HG02588 (cell line): ENCODE measurements at regions not wholly inside any gene's neighbourhood (a gene's known extent, or its start where the extent isn't known, plus 50 kb on each side); places are given as distances from the start of the nearest gene placed in this dataset.

ENCODE experiments used
- ATAC-seq: cut with Tn5 transposase; IDR thresholded peaks from one replicate; pipeline ENCODE4 v1.9.1; 2021; ENCODE audit warnings: mild to moderate bottlenecking, moderate library complexity; ENCODE audit not compliant: unreplicated experiment

- no peak for ATAC-seq
Measured at GRCh38 chr15:100809587-100809986, 70.0 kb upstream of the ALDH1A3 start.

DNA sequence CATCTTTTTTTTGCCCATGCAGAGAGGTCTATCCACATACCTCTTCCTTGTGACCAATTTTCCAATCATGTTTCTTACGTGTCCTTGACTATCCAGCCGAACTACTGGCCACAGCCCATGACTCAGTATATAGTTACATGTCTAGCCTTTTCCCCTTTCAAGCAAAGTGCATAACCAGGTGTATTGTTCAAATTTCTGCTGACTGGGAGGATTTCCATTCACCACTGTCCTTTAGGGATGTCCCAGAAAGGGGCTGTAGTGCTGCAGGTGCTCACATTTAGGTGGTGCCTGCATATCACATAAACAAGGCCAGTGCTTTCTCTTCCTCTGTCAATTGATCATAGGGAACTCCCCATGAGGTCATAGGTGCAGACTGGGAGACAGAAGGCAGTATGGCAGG lies 69.4 kb upstream of the ALDH1A3 start:
- no peak for ATAC-seq

- ATAC-seq, result no peak
Measured at GRCh38 chr15:100810831-100811230, 68.8 kb upstream of the ALDH1A3 start.

- ATAC-seq, result no peak
Measured at GRCh38 chr15:100812802-100813201, 66.8 kb upstream of the ALDH1A3 start.

DNA sequence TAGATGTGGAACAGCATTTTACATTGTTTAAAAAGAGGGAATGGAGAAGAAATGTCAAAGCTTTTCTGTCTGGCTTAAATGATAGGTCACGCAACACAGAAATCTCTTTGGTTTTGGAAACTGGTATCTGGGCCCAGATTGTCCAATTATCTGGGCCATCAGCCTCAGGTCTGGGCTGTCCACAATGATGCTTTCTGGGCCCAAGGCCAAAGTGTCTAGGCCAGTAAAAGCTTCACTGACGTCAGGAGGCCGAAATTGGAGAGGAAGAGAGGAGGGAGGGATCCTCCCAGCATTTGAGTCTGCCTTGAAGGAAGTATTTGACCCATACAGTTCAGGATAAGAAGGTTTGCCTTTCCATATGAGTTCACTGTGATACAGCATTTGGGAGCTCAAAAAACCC lies 60.7 kb upstream of the ALDH1A3 start:
- no peak for ATAC-seq

DNA sequence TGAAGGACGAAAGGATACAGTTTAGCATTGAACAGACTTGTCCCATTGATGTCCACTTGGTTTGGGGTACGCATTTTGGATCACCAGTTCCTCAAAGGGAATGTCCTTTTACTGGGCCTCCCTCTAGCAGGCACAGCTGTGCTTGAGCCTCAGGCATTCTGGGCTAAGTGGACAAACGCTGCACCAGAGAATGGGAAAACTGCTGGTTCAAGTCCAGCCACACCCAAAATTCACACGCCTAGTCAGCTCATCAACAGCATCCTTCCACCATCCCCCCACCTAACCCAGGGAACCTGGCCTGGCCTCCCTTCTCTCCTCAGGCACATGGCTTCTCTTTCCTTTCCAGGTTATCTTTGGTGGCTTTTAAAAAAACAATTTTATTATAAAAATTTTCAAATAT lies 59.1 kb upstream of the ALDH1A3 start:
- no peak for ATAC-seq

- ATAC-seq, result no peak
Measured at GRCh38 chr15:100821327-100821726, 58.3 kb upstream of the ALDH1A3 start.

DNA sequence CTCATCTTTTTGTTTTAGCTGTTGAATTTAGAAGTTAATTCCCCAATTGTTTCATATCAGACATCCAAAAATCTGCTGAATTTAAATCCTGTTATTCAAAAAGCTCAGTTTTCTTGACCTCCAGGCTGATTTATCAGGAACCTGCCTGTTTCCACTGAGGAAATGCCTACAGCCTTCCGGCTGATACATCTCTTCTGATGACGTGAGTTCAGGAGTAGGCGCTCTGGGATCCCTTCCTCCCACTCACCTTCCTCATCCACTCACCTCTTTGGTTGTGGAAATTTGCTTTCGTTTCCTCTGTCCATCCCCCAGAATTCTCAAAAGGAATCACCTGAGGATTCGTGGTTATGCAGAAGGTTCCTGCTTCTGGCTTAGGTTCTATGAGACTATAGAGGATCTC lies 55.4 kb upstream of the ALDH1A3 start:
- ATAC-seq, result no peak

GRCh38 chr15:100829457-100829856 lies 50.2 kb upstream of the ALDH1A3 start:
- no peak for ATAC-seq
